ENCODE measurements at regions not wholly inside any gene's neighbourhood (a gene's known extent, or its start where the extent isn't known, plus 50 kb on each side); places are given as distances from the start of the nearest gene placed in this dataset.

GRCh38 chr20:20827992-20828597, 115.7 kb upstream of the RALGAPA2 start:
- no peak overlapping the region for H3K27ac ChIP-seq (ENCODE audit: low read length)
- peaks cover 5% of the 10 kb centered on the region; the same call in 1 of the 2 replicates for H3K27me3 ChIP-seq (ENCODE audit: control insufficient read depth, insufficient read depth, low read length)
- DNase-seq (ENCODE audit: low read depth, low spot score) (no peak), ATAC-seq (no peak)
- TF ChIP-seq TCF7L2 (IDR thresholded peaks at IDR 0.05; ENCODE audit: low read depth, low read length) (no peak), POLR2AphosphoS5 (IDR thresholded peaks at IDR 0.05; ENCODE audit: low read depth, low read length) (no peak), CTCF (IDR thresholded peaks at IDR 0.05) (no peak), REST (IDR thresholded peaks at IDR 0.05; ENCODE audit: insufficient read depth in 1 of 2, low read depth in 2 of 2, low read length in 1 of 2) (no peak), SIN3A (IDR thresholded peaks at IDR 0.05; ENCODE audit: borderline replicate concordance, insufficient read depth, low read depth, low read length) (no peak)
- ChIA-PET POLR2A (no interaction called here), CTCF (no interaction called here)
- H3K9me3 ChIP-seq (ENCODE audit: control insufficient read depth, insufficient read depth, low read depth, low read length): no peaks in the 10 kb centered on the region
- no peaks in the 10 kb centered on the region for H3K4me1 ChIP-seq (ENCODE audit: control insufficient read depth, insufficient read depth, low read length)
- in situ Hi-C loops (cut with HindIII; ENCODE audit: low pct_unique_long_range_greater_than_20kb, low sequenced_read_pairs): no loop called here
- H3K36me3 ChIP-seq (ENCODE audit: control insufficient read depth, insufficient read depth, low read length): no peaks in the 10 kb centered on the region
- intact Hi-C loops (cut with micrococcal nuclease; ENCODE audit: unreplicated experiment): loop anchor here (10.0 kb wide), 1 partner anchor 233 kb away; no protein-coding TSS in a partner anchor
- BruUV-seq (replicated peaks): no TSS peak
- no peak overlapping the region for H3K4me3 ChIP-seq (ENCODE audit: low read depth in 2 of 2, low read length in 2 of 2)

DNA sequence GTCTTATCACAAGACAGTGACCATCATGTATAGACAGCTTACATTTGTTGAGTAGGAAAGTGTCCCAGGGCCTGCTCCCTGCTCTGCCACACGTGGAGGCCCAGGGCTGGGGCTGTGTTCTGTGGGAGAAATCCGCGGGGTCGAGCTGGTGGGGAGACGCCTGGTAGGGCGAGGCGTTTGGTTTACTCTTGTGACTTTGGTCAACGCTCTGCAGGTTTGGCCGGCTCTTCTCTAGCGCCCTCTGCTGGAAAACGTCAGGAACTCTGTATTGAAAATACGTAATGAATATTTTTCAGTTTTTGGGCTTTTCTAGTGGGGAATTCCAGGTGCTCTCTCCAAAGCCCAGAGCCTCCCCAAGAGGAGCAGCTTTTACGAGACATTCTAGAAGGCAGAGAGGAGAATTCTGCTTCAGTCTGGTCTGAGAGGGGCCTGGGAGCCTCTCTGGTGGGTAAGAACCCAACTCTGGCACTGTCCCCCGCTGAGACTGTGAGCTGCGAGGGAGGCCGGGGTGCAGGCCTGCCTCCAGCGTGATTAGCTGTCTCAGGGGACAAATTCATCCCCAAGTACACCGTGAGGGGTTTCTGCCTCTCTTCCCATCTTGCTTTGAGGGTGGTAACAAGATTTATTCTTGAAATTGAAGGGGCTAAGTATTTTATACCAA, 112.6 kb upstream of the RALGAPA2 start:
- DNase-seq (ENCODE audit: low read depth, low spot score): no peak
- Histone ChIP-seq H3K4me1 (ENCODE audit: control insufficient read depth, insufficient read depth, low read length) (no peaks in the 10 kb centered on the region), H3K9me3 (ENCODE audit: control insufficient read depth, insufficient read depth, low read depth, low read length) (no peaks in the 10 kb centered on the region), H3K27me3 (ENCODE audit: control insufficient read depth, insufficient read depth, low read length) (peaks cover 5% of the 10 kb centered on the region; the same call in 1 of the 2 replicates), H3K36me3 (ENCODE audit: control insufficient read depth, insufficient read depth, low read length) (no peaks in the 10 kb centered on the region), H3K27ac (ENCODE audit: low read length) (no peak overlapping the region), H3K4me3 (ENCODE audit: low read depth in 2 of 2, low read length in 2 of 2) (no peak overlapping the region)
- in situ Hi-C loops (cut with HindIII; ENCODE audit: low pct_unique_long_range_greater_than_20kb, low sequenced_read_pairs) (no loop called here), intact Hi-C loops (cut with micrococcal nuclease; ENCODE audit: unreplicated experiment) (loop anchor here (1.0 to 10.0 kb wide), 2 partner anchors 160 to 230 kb away; no protein-coding TSS in a partner anchor)
- BruUV-seq (replicated peaks): no TSS peak
- TF ChIP-seq TCF7L2 (IDR thresholded peaks at IDR 0.05; ENCODE audit: low read depth, low read length) (no peak), CTCF (IDR thresholded peaks at IDR 0.05) (peak; percentile 91)
- POLR2A ChIA-PET: interaction anchor here (0.8 kb wide), 1 partner anchor 21 kb away, joined by 3 read pairs; no protein-coding TSS in a partner anchor
- CTCF ChIA-PET: interaction anchor here (0.7 to 1.8 kb wide), 2 partner anchors 13 to 232 kb away, joined by 4 to 5 read pairs; no protein-coding TSS in a partner anchor
- peak; percentile 68 for ATAC-seq
